GM18498 (cell line): ENCODE measurements at regions not wholly inside any gene's neighbourhood (a gene's known extent, or its start where the extent isn't known, plus 50 kb on each side); places are given as distances from the start of the nearest gene placed in this dataset.

Source experiments
- ATAC-seq: cut with Tn5 transposase; IDR thresholded peaks from one replicate; pipeline ENCODE4 v1.9.1; 2021; ENCODE audit warnings: mild to moderate bottlenecking, moderate library complexity; ENCODE audit not compliant: unreplicated experiment

DNA sequence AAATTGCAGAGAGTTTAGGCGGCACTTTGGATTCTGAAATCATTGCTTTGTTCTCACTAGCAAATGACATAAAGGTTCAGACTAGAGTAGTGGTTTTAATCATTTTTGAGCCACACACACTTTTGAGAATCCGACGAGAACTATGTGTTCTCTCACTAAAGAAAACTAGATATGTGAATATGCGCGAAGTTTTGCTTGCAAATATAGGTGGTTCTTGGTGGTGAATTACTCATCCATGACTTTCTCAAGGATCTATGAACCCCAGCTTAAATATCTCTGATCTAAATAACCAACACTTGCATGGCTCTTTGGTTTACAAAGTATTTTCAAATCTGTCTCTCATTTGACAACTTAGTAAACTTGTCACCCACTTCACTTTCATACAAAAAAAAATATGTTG is 54.8 kb downstream of the NOG start:
- no peak for ATAC-seq

DNA sequence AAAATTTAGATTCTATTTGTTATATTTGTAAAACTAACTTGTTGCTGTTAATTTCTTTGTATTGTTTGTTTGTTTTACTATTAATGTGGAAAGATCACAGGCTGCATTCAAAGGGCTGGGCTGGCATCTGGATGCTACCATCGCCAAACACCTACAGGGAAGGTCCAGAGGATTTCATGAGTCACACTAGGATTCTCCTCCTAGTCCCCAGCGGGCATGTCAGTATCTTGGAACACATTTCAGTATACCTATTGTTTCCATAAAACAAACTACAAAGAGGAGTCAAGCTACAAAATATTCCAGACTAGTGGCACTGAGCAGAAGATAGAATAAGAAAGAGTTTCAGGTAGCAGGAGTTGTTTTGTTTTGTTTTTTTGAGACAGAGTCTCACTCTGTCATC is 55.3 kb downstream of the NOG start:
- ATAC-seq = no peak

DNA sequence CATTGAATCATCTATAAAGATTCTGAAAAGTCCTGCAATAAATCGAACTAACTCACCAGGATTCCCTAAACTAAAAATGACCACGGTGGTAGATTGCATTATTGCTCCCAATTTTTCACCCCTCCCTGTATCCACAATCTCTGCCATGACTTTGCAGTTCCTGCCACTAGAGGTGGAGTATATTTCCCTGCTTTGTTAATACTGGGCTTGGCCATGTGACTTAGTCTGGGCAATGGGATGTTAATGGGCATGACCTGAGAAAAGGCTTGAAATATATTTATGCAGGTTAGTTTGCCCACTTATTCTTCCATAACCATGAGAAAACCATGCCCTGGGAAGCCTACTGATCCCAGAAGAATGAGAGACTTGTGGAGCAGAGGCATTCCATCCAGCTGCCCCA is 59.1 kb downstream of the NOG start:
- no peak for ATAC-seq

DNA sequence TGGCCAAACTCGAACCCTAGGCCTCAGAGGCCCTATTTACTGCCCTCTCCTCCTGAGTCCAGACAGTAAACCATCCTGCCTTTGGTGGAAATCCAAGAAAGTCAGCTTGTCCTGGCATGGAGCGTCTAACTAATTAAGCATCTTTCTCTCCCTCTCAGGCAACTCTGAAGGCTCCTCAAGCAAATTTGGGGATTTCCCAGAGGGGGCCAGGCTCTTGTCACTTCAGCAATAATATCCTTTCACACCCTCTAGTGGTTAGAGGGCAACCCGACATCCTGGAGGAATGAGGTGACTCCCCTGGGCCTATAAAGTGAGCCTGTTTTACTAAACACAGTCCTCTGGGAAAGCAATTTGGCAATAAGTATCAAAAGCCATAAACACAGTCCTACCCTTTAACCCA is 60.4 kb downstream of the NOG start:
- ATAC-seq = peak; percentile 86

DNA sequence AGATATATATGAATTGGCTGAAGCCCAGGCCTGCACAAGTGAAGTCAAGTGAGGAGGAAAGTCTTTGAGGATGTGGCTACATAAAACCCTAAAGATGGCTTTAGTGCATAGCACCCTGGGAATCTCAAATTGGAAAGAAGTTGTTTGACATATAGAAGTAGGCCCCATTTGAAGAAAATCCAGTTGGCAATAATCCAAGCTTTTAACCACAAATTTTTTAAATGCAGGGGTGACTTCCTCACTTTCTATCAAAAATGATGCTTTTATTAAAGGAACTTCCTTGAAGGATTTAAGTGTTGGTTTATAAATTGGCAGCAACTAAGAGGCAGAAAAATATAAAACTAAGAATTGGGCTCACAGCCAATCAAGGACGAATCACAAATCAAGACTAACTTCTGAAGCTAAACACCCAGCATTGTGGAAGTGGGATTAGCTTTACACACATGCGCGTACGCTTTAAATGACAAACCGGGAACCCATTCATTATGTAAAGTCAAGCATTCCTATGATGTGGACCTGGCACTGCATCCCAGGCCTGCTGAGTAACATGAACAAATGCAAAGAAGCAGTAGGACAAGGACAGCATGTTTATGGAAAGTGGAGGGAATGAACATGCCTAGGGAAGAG is 63.3 kb downstream of the NOG start:
- ATAC-seq = no peak

DNA sequence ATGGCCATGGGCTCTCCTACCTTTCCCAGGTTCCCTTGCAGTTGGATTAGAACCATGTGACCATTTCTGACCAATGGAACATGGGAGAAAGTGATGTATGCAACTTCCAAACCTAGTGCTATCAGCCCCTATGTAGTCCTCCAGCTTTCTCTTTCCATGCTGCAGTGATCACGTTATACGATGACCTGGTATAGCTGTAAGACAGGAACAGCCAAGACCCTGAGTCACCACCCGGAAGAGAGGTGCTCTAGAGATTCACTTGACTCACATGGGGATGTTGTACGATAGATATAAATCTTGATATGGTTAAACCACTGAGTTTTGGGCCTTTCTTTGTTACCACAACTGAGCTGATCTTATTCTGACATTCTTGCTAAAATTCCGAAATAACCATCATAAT is 65.1 kb downstream of the NOG start:
- ATAC-seq = no peak

DNA sequence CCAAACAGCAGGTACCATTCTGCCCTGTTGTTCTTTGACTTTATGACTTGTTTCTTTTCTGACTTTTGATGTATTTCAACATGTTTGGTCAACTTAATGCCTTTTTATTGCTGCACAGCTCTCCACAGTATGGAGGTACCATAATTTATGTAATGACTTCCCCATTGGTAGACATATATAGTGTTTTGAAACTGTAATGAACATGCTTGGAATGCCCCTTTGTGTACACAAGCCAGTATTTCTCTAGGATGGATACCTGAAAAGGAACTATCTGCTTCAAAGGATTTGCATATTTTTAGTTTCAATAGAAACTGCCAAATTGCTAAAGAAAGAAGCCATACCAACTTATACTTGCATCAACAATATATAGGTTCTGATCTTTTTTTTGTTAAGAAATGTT is 66.1 kb downstream of the NOG start:
- ATAC-seq = no peak

DNA sequence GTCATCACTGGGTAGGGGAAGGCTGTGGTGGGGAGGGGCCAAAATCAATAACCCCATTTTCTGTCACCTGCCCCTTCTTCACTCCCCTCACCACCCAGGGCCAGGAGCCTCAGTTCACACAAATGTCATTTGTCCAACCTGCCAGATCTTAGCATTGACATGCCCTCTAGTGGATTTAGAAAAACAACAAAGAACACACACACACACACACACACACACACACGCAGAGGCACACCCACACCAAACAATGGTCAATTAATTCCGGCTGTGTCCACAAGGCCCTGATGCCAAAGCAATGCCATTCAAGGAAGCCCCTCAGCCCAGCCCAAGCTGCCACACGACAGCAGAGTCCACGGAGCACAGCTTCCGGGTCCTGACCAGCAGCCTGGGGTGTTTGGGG is 68.4 kb downstream of the NOG start:
- ATAC-seq = no peak

DNA sequence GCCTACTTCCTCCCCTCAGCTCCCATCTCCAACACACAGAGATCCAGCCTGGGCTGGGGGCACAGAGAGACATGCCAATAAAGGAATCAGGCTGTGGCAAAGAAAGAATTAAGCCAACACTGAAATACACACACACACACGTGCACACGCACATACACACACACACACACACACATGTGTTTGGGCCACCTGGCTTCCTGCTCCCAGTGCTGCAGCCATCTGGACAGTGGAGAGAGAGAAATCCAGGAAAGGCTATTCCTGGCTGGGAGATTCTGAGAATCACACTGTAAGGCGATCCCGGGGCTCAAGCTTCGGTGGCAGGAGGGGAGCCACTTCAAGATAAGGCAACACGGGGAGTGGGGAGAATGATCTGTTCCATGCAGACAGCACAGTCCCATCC is 72.4 kb downstream of the NOG start:
- no peak for ATAC-seq

DNA sequence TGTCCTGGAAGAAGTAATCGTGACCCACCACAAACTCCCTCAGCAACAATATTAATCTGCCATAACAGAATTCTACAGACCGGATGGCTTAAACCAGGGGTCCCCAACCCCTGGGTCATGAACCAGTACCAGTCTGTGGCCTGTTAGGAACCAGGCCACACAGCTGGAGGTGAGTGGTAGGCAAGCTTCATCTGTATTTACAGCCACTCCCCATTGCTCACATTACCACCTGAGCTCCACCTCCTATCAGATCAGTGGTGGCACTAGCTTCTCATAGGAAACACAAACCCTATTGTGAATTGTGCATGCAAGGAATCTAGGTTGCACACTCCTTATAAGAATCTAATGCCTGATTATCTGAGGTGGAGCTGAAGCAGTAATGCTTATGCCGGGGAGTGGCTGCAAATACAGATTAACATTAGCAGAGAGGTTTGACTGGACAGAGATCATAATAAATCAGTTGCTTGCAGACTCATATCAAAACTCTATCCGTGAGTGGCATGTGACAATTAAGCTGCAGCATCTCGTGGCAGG is 74.5 kb downstream of the NOG start:
- no peak for ATAC-seq

DNA sequence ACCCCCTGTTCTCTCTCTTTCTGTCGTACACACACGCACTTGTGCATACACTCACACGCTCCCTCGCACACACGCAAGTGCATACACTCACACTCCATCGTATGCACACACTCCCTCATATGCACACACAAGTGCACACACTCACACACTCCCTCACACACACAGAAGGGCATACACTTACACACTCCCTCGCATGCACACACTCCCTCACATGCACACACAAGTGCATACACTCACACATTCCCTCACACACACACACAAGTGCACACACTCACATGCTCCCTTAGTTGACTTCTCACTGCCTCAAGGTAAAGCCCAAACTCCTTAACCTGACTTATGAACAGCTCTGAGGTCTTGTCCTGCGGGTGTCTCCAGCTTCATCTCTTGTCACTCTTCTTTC is 78.7 kb downstream of the NOG start:
- no peak for ATAC-seq

DNA sequence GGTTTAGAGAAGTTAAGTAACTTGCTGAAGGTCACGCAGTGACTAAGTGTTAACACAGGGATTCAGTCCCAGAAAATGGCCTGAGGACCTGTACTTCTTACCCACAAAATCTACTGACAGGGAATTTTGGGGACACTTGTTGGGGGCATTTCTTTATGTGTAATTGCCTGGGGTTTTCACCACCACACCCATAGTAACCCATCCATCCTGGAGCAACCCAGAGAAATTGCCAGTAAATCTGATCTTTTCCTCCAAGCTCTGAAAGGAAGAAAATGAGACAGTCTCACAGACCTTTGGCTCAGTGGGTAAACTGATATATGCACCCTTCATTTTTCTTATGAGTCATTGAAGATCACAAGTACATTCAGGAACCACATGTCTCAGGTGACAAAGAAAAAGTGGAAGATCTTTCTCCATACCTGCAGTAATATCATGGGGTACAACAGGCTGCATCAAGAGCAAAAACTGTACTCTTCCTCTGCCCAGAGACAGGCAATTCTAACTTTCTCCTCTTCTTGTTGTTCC is 81.0 kb downstream of the NOG start:
- ATAC-seq = no peak

DNA sequence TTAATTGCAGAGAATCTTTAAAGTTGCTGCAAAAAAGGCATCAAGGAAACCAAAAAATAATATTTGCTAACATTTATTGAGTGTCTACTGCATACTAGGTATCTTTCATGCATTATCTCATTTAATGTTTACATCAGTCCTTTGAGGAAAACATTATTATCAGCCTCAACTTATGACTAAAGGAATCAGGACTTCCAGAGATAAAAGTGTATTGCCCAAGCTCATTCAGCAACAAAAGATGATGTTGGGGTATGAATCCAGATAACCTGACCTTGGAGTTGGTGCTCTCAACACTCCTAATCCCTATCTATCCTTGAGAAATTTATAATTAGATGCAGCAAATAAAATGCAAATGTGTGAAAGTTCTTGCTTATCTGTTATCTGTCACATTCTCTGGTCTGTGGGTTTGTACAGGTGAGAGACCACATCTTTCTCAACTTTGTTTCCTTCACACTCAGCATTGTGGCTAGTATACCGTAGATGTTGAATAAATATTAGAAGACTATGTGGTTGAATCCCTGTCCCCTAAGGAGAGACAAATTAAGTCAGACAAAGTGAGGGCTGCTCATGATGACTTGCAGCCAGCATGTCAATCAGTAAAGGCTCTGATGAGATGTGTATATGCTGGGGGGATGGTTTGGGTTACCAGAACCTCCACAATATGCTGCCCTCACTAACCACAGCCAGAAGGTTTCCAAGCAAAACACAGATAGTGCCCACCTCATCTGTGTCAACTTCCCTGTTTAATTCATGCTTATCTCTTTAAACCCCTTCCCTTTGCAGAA is 82.6 kb downstream of the NOG start:
- no peak for ATAC-seq

DNA sequence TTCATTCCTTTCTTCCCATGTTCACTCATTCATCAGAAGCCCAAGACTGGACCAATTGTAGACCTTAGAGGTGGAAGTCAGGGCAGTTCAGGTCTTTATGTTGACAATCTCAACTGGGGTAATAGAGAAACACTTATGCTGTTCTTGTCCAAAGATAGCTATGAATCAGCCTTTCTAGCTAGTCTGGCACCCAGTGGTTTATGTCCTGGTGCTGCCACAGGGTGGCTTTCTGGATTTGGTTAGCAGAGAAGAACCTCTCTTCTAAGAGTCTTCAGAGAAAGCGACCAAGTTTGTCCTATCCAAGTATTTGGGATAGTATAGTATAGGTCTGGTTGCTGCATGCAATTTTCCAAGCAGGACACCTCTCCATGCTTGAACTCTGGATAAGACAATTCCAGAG is 83.3 kb downstream of the NOG start:
- no peak for ATAC-seq

DNA sequence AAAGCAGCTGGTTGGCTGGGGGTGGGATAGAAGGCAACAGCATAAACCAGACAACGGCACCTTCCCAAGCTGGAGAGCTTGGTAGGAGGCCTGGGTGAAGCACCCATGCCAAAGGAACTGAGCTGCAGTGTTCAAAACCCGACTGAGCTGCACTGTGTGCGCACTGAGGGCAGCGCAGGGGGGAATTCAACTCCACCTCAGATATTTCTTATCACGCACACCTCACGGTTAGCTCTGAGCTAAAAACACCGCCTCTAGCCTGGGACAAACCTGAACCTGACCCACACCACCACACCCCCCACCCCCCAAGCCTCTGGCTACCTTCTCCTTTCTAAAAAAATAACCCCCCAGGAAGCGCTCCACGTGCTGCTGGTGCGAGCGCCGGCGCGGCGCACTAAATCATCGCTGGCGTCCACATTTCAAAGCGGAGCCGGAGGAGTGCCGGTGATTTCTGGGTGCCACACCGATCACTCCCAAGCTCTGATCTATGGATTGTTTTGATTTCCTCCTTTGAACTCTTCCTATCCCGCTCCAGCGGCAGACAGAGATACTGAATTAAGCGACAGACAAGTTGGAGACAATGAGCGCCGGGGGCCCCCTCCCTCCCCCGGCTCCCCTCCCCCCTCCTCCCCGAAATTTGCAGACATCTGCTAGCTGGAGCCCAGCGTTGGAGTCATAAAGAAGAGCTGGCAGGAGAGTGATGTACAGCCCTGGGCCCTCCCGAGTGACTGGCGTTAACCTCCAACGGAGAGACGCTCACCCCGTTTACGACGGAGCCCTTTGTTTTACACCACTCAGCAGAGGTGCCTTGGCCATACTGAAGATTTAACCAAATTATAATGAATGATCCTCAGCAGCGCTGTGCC is 85.0 kb downstream of the NOG start:
- no peak for ATAC-seq

DNA sequence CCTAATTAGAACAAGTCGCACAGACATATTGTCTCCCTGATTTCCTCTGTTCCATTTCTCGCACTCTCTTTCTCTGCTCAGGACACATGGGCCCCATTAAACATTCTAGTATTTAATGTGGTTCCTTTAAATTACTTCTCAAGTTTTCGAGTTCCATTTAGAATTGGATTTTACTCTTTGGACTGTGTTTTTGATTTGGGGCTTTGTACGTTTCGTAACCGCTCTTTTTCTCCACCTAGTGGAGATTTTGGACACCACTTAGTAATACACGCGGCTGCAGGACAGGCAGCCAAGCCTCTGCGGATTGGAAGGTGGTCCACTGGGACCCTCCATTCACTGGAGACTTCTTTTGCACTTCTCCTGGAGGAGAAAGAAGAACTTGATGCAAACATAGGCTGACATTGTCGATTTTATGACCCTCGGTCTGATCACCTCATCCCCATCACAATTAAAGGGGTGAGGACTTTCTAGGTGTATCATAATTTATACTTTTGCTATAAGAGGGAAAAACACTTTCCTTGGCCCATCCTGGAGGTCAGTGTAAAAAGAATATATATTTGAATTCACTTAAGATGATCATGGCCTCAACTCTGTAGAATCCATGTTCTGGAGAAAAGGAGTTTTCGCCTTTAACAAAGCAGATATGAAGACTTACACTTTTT is 85.7 kb downstream of the NOG start:
- no peak for ATAC-seq

DNA sequence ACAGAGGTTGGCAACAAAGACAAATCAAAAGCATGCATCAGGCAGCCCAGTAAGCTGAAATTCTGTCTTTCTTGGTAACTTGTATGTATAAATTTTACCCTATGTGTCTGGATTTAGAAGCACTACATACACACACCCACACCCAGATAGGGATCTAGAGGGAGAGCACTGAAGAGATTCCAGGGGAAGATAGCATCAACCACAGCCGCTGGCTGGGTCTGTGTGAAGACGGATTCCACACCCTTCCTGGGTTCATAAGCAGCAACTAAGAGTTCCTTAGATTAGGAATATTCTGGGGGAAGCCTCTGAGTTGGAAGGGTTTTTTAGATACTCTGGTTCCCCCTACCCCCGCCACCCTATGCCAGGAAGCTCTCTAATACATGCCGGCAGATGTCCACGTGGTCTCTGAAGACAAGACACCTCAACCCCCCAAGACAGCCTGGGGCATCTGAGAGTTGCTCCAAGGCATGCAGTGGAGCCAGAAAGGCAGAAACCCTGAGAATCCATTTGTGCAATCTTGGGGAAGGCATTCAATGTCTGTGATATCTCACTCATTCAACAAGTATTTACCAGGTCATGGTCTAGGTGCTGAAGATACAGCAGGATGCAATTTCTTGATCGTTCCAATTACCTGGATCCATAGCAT is 86.4 kb downstream of the NOG start:
- no peak for ATAC-seq

DNA sequence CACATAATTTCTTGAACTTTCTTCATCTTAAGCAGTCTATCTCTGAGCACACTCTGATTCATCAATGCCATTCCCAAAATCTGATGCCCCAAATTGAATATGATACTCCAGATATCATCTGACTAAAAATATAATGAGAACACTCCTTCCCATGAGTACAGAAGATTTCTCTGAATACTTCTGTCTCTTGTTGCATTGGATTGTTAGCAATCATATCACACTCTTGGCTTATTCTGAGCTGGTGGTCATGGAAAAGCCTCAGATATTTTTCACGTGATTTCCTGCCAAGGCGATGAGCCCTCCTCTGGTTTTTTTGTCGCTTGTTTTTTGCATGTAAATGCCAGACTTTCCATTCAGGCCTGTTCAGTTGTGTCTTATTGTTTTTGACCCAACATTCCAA is 87.2 kb downstream of the NOG start:
- ATAC-seq = no peak

DNA sequence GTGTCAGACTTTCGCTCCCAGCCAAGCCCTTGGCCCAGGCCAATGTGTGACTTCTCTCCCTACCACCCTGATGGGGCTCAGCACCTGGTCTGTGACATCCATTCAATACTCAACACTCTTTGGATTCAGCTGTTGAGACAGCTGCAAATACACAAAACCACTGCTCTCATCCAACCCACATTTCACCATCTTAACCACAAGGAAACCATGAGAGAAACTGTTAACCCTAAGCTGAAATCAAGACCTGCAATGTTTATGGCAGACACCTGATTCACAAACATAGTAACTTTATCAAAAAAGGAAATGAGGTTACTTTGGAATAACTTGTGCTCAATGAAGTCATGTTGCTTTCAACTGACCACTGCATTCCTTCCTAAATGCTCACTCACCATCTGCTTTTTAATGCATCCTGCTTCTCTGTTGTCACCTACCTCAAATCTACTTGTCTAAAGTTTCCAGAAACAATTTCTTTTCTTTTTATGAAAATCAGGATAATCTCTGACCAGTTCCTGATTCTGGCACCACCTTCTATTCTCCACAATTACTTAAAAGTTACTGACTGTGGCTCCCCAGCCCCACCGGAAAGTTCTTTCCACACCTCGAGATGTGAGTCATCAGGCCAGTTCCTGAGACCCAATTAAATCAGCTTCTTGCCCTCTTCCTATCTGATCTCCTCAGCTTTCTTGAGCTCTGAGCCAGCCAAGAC is 88.2 kb downstream of the NOG start:
- peak; percentile 83 for ATAC-seq

DNA sequence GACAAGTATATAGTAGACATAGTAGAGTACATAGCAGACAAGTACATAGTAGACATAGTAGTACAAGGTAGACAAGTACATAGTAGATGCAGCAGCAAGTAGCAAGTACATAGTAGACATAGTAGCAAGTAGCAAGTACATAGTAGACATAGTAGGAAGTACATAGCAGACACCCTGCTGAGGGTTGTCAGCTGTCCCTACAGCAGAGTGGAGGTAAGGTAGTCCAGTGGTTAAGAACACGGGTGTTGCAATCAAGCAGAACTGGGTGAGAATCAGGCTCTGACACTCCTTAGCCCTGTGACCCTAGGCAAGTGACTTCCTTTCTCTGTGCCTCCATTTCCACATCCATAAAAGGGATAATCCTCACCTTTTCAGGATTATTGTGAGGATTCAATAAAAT is 94.7 kb downstream of the NOG start:
- ATAC-seq = no peak
